ENCODE measurements at regions not wholly inside any gene's neighbourhood (a gene's known extent, or its start where the extent isn't known, plus 50 kb on each side); places are given as distances from the start of the nearest gene placed in this dataset.
A peak's percentile ranks its signal among the peaks of the same experiment; 100 is the strongest.

DNA sequence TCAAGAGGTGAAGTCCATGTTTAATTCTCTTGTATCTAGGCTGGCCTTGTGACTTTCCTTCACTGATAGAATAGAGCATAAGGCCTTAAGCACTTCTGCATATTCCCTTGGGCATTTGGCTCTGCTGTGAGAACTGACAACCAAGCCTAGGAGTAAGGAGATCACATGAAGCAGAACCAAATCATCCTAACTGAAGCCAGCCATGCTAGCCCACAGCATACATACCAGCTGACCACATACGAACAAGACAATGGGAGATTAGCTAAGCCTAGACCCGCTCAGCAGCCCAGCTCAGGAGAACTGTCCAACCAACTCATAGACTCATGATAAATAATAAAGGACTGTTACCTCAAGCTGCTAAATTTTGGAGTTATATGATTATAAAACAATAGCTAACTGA is 114.6 kb upstream of the NEK7 start:
- TF ChIP-seq, protein P1, sequence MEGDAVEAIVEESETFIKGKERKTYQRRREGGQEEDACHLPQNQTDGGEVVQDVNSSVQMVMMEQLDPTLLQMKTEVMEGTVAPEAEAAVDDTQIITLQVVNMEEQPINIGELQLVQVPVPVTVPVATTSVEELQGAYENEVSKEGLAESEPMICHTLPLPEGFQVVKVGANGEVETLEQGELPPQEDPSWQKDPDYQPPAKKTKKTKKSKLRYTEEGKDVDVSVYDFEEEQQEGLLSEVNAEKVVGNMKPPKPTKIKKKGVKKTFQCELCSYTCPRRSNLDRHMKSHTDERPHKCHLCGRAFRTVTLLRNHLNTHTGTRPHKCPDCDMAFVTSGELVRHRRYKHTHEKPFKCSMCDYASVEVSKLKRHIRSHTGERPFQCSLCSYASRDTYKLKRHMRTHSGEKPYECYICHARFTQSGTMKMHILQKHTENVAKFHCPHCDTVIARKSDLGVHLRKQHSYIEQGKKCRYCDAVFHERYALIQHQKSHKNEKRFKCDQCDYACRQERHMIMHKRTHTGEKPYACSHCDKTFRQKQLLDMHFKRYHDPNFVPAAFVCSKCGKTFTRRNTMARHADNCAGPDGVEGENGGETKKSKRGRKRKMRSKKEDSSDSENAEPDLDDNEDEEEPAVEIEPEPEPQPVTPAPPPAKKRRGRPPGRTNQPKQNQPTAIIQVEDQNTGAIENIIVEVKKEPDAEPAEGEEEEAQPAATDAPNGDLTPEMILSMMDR (IDR thresholded peaks at IDR 0.05) = no peak

DNA sequence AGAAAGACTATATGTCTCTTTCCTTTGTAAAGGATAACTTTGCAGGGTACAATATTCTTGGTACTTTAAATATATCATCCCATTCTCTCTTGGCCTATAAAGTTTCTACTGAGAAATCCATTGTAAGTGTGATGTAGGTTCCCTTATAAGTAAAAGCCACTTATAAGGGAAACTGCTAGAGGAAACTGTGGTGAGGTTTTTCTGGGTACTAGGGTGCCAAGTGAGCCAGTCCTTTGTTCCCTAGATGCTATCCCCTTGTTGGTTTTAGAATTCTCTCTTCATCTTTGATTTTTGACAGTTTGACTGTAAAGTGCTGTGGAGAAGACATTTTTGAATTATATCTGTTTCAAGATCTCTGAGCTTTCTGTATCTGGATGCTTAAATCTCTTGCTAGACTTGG is 108.9 kb upstream of the NEK7 start:
- TF ChIP-seq, protein P1 (IDR thresholded peaks at IDR 0.05) = no peak

DNA sequence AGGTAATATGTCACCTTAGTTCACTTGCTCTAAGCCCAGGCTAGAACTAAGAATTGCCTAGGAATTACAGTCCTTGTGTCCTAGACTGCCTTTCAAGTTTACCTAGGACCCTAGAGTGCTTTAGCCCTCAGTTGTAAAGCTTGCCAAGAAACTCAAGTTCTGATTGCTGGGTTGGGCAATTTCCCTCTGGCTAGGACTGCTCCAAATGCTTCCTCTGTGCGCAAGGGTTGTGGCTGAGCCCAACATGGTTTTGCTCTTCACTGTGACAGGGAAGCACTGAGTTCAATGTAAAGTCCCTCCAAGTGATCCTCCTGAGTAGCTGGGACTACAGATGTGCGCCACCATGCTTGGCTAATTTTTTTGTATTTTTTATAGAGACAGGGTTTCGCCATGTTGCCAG is 102.3 kb upstream of the NEK7 start:
- TF ChIP-seq, protein P1 (IDR thresholded peaks at IDR 0.05) = no peak

DNA sequence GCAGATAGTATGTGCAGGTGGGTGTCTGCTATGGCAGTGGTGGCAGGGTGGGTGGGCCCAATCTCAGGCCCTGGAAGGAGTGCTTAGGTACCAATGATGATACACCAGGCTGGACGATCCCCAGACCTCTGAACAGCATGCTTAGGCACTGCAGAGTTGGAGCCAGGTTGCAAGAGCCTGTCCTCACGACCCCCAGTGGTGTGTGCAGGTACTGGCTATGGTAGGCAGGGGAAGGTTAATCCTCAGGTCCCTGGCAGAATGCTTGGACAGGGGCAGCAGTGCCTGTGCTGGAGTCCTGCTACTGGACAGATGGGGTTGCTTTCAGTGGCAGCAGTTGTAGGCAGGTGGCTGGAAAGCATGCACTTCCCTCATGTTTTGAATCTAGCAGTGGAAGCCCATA is 100.5 kb upstream of the NEK7 start:
- TF ChIP-seq, protein P1 (IDR thresholded peaks at IDR 0.05) = peak; percentile 33; the same call in 1 of the 2 replicates

DNA sequence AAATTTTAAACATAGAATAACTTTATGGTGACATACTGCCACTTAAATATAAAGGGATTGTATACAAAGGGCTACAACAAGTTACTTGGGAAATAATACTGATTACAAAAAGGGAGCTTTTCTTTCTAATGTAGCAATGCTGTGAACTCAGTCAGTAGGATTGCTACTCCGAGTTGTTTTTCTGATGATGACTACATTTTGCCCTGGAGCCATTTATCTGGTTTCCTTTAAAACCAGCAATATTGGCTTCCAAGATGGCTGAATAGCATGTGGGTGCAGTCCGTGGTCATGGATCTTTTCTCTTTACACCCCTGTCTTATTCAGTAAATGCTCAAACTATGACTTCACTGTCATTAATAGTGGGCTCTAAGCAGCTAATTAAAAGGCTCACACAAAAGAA is 92.6 kb upstream of the NEK7 start:
- TF ChIP-seq, protein P1 (IDR thresholded peaks at IDR 0.05) = no peak

DNA sequence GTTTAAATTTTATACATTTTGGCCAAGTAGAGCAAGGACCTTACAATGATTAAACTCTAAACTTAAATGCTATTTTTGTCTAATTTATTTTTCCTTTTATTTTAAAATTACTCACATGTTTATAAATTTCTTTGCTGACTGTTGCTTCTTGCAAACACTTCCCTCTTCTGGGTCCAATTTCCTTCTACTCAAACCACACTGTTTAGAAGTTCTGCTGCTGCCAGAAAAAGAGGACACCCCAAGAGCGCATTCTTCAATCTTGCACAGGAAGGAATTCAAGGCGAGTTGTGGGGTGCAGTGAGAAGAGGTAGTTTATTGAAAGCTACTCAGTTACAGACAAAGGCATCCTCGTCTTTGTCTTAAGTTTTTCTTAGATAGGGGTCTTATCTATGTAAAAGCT is 88.5 kb upstream of the NEK7 start:
- TF ChIP-seq, protein P1 (IDR thresholded peaks at IDR 0.05) = no peak

DNA sequence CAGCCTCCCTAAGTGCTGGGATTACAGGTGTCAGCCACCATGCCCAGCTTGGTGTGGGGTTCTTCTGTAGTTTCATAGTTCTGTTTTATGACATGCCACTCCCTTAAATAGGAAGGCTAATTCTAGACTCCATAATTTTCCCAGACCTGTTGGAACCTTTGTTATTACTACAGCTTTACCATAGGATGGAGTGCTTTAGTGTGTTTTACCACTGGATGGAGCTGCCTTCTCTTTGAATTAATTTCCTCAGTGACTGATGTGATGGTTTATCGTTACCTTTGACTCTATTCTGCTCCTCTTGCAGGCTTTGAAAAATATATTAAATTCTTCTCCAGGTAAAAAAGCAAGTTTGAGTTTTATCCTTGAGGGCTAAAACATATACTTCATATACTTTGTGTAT is 84.6 kb upstream of the NEK7 start:
- TF ChIP-seq, protein P1 (IDR thresholded peaks at IDR 0.05) = peak; percentile 53

DNA sequence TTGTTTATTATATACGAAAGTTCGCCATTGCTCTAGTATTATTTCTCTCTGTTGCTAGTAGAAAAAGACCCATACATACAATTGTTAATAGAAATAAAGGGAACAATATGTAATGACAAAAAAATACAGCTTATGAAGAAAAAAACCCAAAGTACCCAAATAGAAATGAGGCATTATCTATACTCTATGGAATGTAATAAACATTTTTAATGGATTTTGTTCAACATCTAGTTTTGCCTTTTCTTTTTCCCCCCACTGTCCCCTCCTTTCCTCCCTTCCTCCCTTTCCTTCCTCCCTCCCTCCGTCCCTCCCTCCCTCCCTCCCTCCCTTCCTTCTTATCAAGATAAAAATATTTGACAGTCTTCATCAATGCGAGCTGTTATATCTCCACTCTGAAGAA is 81.5 kb upstream of the NEK7 start:
- TF ChIP-seq, protein P1 (IDR thresholded peaks at IDR 0.05) = no peak

Data from LNCAP (cell line).